Endothelial cell of umbilical vein (primary cell): ENCODE measurements at regions not wholly inside any gene's neighbourhood (a gene's known extent, or its start where the extent isn't known, plus 50 kb on each side); places are given as distances from the start of the nearest gene placed in this dataset.

Experiments used
- BruUV-seq: library from RNA; stranded (reverse); fragments of 400-500 nt; replicated peaks from 2 replicates; lab custom pipeline; 2021; lab: Mats Ljungman, UMichigan
- CTCF ChIA-PET: fragments of 300-600, 350-600 bp; sonication (Branson Sonifier 250); formaldehyde crosslinking; loops from one replicate; lab custom pipeline; 2021; ENCODE audit warnings: antibody characterized with exemption, inconsistent platforms; lab: Charles Lee
- POLR2A ChIA-PET: fragments of 300-600, 350-600 bp; sonication (Branson Sonifier 250); formaldehyde crosslinking; loops from one replicate; lab custom pipeline; 2021; ENCODE audit warnings: antibody characterized with exemption, inconsistent platforms; lab: Charles Lee
- DNase-seq: peaks from one replicate; pipeline ENCODE4 v3.0.0-alpha.2; 2011; ENCODE audit warnings: low read depth, low spot score
- FAIRE-seq: peaks from 2 replicates; lab custom pipeline; 2011; peaks lifted over from hg19 to GRCh38; lab: Jason Lieb, UNC
- H2AFZ ChIP-seq: 2 replicates; pipeline ENCODE4 v1.6.0; 2012; ENCODE audit warnings: low read depth, low read length, control low read depth, inconsistent platforms
- H3K27ac ChIP-seq: 2 replicates; pipeline ENCODE4 v1.5.1; 2011; ENCODE audit warnings: low read depth, mild to moderate bottlenecking, control low read depth, low read length, moderate library complexity; ENCODE audit not compliant: insufficient read depth
- H3K27me3 ChIP-seq, 2 experiments: 2 replicates each; pipeline versions ENCODE4 v1.6.0 to v1.6.1; 2011; ENCODE audit warnings: low read length in 2 of 2, mixed read lengths in 1 of 2; ENCODE audit not compliant: control insufficient read depth in 2 of 2, insufficient read depth in 2 of 2
- H3K36me3 ChIP-seq, 2 experiments: 2 replicates in 1 of 2; 3 replicates in 1 of 2; pipeline ENCODE4 v1.5.1; 2011; ENCODE audit warnings: low read length in 2 of 2, mild to moderate bottlenecking in 1 of 2, moderate library complexity in 1 of 2; ENCODE audit not compliant: control insufficient read depth in 2 of 2, insufficient read depth in 2 of 2; ENCODE audit errors: extremely low read depth in 1 of 2
- H3K4me1 ChIP-seq: 3 replicates; pipeline ENCODE4 v1.5.1; 2011; ENCODE audit warnings: mild to moderate bottlenecking, low read length; ENCODE audit not compliant: control insufficient read depth, insufficient read depth; ENCODE audit errors: extremely low read depth
- H3K4me2 ChIP-seq: 2 replicates; pipeline ENCODE4 v1.6.1; 2011; ENCODE audit warnings: low read length, control low read depth, mixed read lengths; ENCODE audit not compliant: insufficient read depth
- H3K4me3 ChIP-seq, 3 experiments: fragments of 200-600 bp in 1 of 3; sonication (generic), shearing (Covaris generic) in 1 of 3; replicated peaks in 1 of 3; 2 replicates each; pipeline ENCODE4 v1.5.1; 2011 to 2016; ENCODE audit warnings: control low read depth in 3 of 3, low read length in 3 of 3, mild to moderate bottlenecking in 2 of 3, inconsistent platforms in 1 of 3, low read depth in 1 of 3, moderate library complexity in 1 of 3; ENCODE audit not compliant: insufficient read depth in 1 of 3
- H3K79me2 ChIP-seq: 2 replicates; pipeline ENCODE4 v1.6.0; 2012; ENCODE audit warnings: low read length, inconsistent platforms; ENCODE audit not compliant: control insufficient read depth, insufficient read depth
- H3K9ac ChIP-seq: replicated peaks from 2 replicates; pipeline ENCODE3; 2011; ENCODE audit warnings: low read length, control low read depth; ENCODE audit not compliant: insufficient read depth; ENCODE audit errors: extremely low read depth
- H3K9me1 ChIP-seq: replicated peaks from 3 replicates; pipeline ENCODE4 v1.6.0; 2011; ENCODE audit warnings: mild to moderate bottlenecking, low read length; ENCODE audit not compliant: control insufficient read depth, insufficient read depth; ENCODE audit errors: extremely low read depth
- H3K9me3 ChIP-seq: replicated peaks from 2 replicates; pipeline ENCODE4 v1.5.1; 2012; ENCODE audit warnings: low read length, inconsistent platforms; ENCODE audit not compliant: control insufficient read depth, insufficient read depth
- H4K20me1 ChIP-seq: replicated peaks from 2 replicates; pipeline ENCODE3; 2011; ENCODE audit warnings: mild to moderate bottlenecking, low read length; ENCODE audit not compliant: control insufficient read depth, insufficient read depth; ENCODE audit errors: extremely low read depth
- EZH2 ChIP-seq: IDR thresholded peaks from 2 replicates; pipeline ENCODE4 v1.6.1; 2012; ENCODE audit warnings: borderline replicate concordance, low read depth, mild to moderate bottlenecking, moderate library complexity, low read length, inconsistent platforms; ENCODE audit not compliant: severe bottlenecking
- FOS ChIP-seq: IDR thresholded peaks from 2 replicates; pipeline ENCODE4 v1.6.1; 2011; ENCODE audit warnings: mild to moderate bottlenecking, low read length, moderate library complexity, borderline replicate concordance; ENCODE audit not compliant: insufficient read depth
- GATA2 ChIP-seq: IDR thresholded peaks from 2 replicates; pipeline ENCODE4 v1.7.0; 2011; ENCODE audit warnings: low read depth, mild to moderate bottlenecking, moderate library complexity, mixed read lengths, low read length; ENCODE audit not compliant: insufficient read length, insufficient read depth
- JUN ChIP-seq: IDR thresholded peaks from 2 replicates; pipeline ENCODE4 v1.6.1; 2011; ENCODE audit warnings: borderline replicate concordance, low read depth; ENCODE audit not compliant: insufficient read length, insufficient read depth
- MAX ChIP-seq: IDR thresholded peaks from 2 replicates; pipeline ENCODE4 v1.6.1; 2011; ENCODE audit not compliant: insufficient read depth, insufficient read length
- MYC ChIP-seq: IDR thresholded peaks from one replicate; pipeline ENCODE4 v1.6.1; 2011; ENCODE audit warnings: mild to moderate bottlenecking, low read depth, low read length
- POLR2A ChIP-seq: IDR thresholded peaks from 2 replicates; pipeline ENCODE4 v1.6.1; 2012; ENCODE audit warnings: low read depth, mild to moderate bottlenecking, control low read depth, low read length
- POLR2AphosphoS5 ChIP-seq: IDR thresholded peaks from 2 replicates; pipeline ENCODE4 v1.6.1; 2012; ENCODE audit warnings: low read depth, mild to moderate bottlenecking, control low read depth, low read length, moderate library complexity; ENCODE audit not compliant: insufficient read depth
- dilution Hi-C: fragments of 300-500 bp; cut with MboI; formaldehyde crosslinking; loops from one replicate; pipeline ENCODE4 v1.15.0; 2019; ENCODE audit warnings: low sequenced_read_pairs; ENCODE audit not compliant: extremely low pct_ligation_motif_present
- intact Hi-C: fragments of 100-400 bp; cut with micrococcal nuclease; formaldehyde crosslinking; loops from one replicate; pipeline ENCODE4 v1.10.0; 2022
- TF ChIP-seq, protein P1 (sequence below), 2 donors: IDR thresholded peaks; 1 replicate in 1 of 2; 2 replicates in 1 of 2; pipeline ENCODE4 v1.5.1; 2011; ENCODE audit warnings: low read length in 2 of 2, mild to moderate bottlenecking in 2 of 2, moderate library complexity in 2 of 2, control low read depth in 1 of 2, inconsistent platforms in 1 of 2, low read depth in 1 of 2; ENCODE audit not compliant: insufficient read depth in 1 of 2; ENCODE audit errors: extremely low read depth in 1 of 2

- Histone ChIP-seq H3K4me2 (no peak overlapping the region), H3K9ac (no peak overlapping the region), H3K9me1 (no peaks in the 10 kb centered on the region), H3K9me3 (no peaks in the 10 kb centered on the region), H3K4me3 (no peak overlapping the region), H3K27ac (no peak overlapping the region), H3K27me3 (no peaks in the 10 kb centered on the region), H4K20me1 (no peaks in the 10 kb centered on the region), H3K36me3 (no peaks in the 10 kb centered on the region), H3K4me1 (no peaks in the 10 kb centered on the region), H2AFZ (no peak overlapping the region), H3K79me2 (no peaks in the 10 kb centered on the region)
- intact Hi-C loops, result no loop called here
- POLR2A ChIA-PET, result no interaction called here
- no peak for FAIRE-seq
- no peak for DNase-seq
- CTCF ChIA-PET, result no interaction called here
- dilution Hi-C loops, result no loop called here
- BruUV-seq, result no TSS peak
- TF ChIP-seq POLR2AphosphoS5 (no peak), FOS (no peak), POLR2A (no peak), JUN (no peak), MYC (no peak), MAX (no peak), EZH2 (no peak), GATA2 (no peak)
- TF ChIP-seq, protein P1, sequence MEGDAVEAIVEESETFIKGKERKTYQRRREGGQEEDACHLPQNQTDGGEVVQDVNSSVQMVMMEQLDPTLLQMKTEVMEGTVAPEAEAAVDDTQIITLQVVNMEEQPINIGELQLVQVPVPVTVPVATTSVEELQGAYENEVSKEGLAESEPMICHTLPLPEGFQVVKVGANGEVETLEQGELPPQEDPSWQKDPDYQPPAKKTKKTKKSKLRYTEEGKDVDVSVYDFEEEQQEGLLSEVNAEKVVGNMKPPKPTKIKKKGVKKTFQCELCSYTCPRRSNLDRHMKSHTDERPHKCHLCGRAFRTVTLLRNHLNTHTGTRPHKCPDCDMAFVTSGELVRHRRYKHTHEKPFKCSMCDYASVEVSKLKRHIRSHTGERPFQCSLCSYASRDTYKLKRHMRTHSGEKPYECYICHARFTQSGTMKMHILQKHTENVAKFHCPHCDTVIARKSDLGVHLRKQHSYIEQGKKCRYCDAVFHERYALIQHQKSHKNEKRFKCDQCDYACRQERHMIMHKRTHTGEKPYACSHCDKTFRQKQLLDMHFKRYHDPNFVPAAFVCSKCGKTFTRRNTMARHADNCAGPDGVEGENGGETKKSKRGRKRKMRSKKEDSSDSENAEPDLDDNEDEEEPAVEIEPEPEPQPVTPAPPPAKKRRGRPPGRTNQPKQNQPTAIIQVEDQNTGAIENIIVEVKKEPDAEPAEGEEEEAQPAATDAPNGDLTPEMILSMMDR (IDR thresholded peaks at IDR 0.05; ENCODE audit: extremely low read depth in 1 of 2, insufficient read depth in 1 of 2, low read depth in 1 of 2, low read length in 2 of 2), result no peak
These were observed 109.2 kb upstream of the COPS8 start for GRCh38 chr2:236976266-236977062.
